Medulla oblongata (tissue), 1 donor: ENCODE measurements at regions not wholly inside any gene's neighbourhood (a gene's known extent, or its start where the extent isn't known, plus 50 kb on each side); places are given as distances from the start of the nearest gene placed in this dataset.

Experiments
- DNase-seq: peaks from one replicate; pipeline ENCODE4 v3.0.0-alpha.2; 2015; ENCODE audit errors: extremely low spot score

DNA sequence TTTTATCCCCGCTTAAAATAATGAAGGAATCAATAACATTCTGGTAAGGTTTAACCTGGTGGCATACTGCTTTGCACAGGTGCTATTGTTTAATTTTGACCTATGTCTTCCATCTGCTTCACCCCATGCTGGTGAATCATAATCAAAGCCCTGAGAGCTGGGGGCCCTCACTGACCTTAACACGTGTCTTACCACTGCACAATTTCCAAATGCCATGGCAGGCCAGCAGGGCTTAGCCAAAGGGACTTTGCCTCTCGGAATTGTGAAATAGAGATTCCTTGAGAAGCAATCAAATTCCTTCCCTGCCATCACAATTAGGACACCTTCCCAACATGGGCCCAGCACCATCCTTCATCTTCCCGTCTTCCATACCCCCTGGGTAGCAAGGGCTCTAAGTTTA, 242.6 kb upstream of the THBS1 start:
- no peak for DNase-seq

DNA sequence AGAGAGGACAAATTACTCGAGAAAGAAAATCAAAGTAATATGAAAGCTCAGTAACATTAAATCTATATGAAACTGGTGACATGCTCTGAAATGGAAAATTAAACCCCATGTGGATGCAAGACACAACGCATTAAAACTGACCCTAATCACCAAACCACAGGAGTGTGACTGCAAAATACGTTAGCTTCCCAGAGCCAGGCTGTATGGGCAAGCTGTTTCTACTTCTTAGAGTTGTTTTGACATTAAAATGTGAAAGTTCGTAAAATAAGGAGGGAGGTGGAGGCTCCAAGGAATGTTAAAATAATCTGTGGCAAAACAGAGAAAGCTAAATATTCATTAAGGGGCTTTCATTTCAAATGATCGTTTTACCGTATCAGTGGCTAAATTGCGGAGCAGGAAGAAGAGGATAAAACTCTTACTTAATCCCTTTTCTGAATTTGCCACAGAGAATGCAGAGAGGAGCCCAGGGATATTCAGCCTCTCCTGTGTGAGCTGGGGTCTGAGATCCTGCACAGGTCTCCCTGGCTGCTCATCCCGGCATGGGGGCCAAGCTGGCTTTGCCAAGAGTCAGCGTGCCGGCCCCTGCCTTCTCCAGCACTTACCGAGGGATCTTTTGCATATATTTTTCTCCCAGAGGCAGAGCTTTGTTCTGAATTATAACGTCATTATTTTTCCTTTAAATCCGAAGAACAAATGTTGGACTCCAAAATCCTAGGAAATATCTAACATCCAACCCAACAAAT, 239.8 kb upstream of the THBS1 start:
- no peak for DNase-seq

DNA sequence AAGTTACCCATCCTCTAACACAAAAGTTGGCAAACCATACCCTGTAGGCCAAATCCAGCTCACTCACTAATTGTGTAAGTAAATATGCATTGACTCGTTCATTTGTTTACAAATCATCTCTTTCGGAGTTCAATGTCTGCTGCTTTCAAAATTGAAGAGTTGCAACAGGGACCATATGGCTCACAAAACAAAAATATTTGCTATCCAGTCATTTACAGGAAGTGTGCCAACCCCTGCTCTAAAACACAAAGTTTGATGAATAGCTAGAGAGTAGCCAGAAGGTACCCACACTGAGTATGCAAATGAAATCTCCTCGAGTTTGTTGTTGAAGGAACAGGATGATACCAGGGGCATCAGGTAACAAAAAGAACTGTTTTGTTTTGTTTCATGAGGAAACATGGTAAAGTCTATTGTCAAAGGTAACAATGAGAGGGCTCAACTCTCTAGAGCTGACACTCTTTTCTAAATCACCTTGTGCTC, 236.2 kb upstream of the THBS1 start:
- no peak for DNase-seq

DNA sequence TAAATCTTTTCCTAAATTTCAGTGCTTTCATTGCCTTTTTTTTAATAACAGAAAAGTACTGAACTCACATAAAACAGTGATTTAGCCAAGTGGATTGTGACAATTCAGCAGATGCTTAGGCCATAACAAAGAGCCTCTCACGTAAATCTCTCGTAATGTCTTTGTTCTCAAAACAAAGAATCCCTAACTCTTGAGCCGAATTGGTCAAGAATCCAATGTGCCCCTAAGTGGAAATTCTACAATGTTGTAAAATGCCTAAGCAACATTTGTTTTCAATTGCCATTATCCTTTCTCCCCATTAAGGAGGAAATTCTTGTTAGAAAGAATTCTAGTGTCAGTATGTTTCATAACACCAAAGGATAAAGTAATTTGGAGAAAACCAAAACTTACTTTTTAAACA, 235.7 kb upstream of the THBS1 start:
- no peak for DNase-seq

DNA sequence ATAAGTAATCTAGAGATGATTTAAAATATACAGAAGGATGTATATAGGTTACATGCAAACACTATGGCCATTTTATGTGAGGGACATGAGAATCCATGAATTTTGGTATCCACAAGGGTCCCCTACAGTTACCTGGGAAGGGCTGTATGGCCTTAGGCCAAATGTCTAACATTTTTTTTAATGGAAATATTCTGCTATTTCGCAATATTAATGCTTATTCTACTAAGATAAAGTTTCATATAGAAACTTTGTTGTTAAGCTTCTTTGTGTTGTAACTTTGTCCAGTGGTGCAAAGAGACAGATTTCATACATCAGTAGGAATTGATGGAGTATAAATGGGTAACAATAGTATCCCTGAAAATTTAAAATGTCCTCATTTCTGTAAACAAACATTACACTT, 233.4 kb upstream of the THBS1 start:
- no peak for DNase-seq

DNA sequence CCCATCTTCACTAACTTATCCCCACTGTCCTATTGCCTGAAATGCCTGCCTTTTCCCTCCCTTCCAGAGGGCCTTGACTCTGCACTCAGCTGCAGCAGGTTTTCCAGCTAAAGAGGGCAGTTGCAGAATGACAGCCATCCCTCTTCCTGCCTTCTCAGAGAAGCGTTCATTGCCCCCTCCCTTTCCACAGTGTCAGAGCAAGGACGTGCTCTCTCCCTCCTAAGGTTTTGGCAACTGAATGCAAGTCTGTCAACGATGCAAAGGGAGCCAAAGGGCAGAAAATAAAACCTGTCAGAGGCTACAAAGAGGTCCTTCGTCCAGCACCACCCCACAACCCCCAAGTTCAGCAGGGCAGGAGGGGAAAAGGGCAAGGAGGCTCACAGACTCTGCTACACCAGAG, 230.1 kb upstream of the THBS1 start:
- DNase-seq = no peak

DNA sequence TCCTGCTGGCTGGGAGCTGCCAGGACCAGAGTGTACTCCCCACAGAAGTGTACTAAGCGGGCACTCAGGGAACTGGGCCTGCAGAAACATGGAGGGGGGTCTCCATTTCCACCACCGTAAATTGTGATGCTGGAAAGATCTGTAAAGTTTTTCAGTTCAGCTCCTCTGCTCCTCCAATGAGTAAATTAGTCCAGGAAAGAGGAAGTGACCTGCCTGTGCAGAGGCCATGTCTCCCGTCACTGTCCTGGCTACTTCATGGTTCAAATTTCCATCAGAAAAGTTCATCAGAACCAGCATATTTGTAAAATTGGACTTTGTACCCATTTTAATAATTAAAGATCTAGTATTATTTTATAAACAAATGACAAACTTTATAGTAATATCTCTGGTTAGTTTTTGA, 226.7 kb upstream of the THBS1 start:
- DNase-seq = no peak

DNA sequence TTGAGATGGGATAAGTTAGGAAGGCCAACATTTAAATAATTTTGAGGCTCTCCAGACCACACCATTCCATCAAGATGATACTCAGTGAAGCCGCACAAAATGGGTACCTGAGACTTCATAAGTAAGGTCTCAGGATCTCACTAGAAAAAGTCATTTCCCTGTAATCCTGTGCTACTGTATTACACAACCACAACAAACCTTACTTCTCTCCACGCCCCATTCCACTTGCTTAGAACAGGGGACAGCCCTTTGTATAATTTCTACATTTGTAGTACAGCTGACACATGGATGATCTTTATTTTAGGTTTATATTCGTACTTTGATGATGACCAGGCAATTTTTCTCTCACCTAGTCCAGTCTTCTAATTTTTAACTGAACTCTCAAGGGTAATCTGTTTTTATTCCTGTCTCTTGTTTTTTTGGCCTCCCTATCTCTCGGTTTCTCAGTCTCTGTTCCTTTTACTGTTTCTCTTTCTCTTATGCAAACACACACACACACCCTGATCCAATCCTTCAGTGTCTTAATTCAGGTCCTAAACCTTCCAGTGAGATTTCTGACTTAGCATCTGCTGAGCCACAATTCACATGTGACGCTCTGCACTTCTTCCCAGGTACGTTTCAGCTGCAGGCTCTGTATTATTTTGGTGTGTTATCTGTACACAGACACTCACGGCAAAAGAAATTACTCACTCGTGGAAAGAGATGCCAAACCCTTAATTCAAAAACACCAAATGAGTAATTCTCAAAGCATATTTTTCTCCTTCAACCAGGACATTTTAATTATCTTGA, 223.2 kb upstream of the THBS1 start:
- DNase-seq = no peak

DNA sequence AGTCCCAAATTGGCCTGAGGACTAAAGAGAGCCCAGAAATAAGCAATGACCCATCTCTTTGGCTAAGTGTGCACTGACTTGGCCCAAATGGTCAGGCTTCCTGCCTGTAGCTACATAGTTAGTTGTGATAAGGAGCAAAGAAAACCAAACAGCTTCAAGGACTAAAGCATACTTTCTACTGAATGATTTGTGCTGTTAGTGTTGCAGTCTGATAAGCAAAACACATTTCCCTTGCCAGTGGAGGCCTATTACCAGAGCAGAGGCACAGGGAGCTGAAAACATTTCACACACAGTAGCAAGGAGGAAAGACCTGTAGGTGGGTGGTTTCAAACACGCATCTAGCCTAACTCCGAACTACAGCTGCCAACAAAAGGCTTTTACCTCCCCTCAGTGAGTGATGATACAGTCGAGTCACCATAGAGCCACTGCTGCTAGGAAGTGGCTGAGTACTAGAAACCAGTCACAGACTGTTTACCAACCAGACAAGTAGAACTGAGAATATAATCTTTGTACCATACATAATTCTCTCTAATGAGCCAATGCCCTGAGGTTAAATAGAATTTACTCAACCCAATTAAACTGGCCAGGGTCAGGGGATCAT, 222.3 kb upstream of the THBS1 start:
- DNase-seq = no peak

DNA sequence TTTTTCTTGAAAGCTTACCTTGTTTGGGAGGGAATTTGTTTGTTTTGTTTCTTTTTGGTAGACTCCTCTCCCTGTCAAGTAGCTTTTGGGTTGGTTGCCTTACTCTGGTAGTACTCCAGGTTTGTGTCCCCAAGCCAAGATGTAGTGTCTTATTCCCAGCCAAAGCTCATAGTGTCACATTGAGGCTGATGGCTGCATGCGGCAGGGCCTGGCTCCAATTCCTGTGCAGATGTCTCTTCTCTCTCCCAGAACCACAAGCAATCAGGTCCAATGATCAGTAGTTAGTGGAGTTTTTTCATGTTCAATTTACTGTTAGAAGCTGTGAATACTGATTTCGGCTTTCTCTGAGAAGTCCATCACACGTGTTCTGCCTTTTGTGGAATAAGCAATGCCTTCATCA, 221.1 kb upstream of the THBS1 start:
- peak; percentile 20 for DNase-seq

DNA sequence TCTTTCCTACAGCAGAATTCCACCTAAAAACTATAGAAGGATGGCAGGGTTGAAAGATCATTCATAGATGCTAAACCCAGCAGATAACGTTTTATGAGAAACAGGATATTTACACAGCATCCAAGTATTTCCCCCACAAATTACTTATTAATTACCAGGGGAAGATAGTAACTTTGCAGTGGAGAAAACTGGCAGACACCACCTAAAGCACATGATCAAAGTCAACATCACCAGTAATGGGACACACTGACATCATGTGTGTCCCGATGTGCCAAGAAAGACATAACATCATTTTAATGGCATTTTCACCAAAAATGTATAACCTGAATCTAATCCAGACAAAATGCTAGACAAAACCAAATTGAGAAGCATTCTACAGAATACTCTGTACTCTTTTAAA, 220.4 kb upstream of the THBS1 start:
- DNase-seq = no peak

DNA sequence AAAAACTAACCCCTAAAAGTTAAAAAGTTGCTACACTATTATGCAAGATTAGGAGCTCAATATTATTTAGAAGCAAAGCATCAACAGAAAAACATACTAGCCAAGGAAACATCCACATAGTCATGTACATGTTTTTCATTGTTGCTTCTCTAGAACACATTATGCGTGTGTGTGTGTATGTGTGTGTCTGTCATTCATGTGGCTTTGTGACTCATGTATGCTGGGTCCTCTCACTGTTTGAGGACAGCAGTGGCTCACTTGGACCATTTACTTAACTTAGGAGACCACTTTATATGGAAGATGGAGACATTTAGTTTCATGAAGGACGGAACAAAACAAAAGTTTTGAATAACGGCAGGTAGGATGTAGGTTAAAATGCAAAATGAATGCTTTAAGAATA, 219.4 kb upstream of the THBS1 start:
- no peak for DNase-seq

DNA sequence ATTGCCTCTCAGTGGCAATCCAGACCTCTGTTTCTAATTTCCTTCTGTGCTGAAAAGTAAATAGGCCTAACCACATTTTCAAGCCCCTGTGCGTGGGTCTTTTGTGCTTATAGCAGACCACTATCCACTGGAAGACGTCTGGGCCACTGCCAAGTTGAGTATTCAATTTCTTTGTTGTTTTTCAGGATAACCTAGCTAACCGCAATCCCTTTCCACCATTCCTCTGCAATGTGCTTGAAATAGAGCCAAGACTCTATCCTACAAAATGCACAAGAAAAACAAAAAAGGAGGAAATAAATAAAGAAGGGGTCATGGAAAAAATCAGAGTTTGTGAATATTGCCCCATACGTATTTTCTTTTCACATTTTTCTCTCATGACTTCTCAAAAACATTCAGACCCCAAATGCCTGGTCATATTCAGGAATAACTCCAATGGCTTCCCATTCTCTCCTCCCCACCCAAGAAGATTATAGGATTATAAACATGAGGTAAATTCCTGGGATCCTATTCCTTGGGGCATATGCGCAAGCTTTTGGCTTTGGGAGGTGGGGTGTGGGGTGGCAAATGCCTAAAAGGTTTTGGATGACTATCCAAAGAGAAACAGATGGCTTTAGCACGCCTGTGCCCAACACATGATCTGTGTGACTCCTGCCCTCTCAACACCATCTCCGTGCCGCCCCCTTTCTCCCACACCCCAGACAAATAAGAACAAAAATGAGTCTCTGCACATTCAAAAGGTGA, 217.9 kb upstream of the THBS1 start:
- DNase-seq = no peak

DNA sequence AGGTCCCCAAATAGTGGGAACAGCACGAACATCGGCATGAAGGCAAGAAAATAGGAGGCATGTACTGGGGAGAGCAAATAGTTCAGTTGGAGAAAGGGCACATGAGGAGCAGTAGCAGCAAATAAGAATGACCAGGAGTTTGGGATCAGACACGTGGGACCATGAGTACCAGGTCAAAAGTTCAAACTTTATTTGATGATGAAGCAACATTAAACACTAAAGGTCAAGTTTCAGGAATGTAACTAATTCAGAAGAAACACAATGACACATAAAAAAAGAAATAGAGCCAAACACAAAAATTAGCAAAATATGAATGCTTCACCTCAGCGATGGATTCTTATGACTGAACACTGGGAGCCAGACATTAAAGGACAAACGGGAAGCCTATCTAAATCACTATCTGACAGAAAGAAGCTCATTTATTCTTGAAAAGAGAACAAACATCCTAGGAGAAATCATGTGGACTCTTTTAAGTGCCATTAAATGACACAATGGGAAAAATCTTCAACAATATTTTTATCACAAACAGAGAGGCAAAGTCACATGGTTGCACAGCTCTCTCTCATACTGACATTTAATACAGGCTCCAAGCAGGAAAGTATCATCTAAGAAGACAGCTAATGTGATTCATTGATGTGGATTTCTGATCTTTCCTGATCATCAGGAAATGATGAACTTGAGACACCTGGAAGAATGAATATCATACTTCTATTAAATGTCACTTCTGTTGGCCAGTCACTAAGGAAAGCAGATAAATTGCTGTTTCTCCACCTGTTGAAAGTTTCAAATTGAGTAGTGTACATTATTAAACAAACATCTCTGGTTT, 216.9 kb upstream of the THBS1 start:
- DNase-seq = no peak

DNA sequence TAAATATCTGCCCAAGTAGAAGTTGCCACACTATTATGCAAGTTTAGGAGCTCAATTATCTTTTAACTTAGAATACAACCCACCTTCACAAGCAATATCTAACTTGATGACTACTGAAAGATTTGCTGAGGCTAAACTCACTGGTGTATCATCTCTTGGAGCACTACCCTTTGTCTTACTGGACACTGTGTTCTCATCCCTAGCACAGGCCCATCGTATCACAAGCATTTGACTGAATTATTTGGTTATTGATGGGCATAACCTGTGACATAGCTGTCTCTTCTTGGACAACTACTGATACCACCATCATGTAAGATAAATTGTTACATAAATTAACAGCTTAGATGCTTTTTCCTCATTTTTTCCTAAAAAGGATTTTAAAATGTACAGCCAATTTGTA, 216.2 kb upstream of the THBS1 start:
- DNase-seq = no peak

DNA sequence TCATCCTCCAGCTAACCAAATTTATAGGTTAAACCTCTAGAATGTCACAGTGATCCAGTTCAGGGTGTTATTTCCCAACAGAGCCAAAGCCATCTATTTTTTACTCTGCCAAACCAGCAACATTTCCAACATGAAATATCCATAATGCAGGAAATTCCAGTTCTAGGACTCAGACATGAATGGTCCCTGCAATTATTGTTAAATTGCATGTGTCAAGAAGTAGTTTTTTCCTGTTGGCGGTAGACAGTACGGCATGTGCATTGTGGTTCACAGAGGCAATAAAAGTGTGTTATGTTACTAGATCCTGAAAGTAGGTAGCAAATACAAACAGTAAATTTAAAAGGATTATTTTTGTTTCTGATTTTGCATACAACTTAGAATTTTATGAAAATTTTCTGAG, 215.7 kb upstream of the THBS1 start:
- no peak for DNase-seq

DNA sequence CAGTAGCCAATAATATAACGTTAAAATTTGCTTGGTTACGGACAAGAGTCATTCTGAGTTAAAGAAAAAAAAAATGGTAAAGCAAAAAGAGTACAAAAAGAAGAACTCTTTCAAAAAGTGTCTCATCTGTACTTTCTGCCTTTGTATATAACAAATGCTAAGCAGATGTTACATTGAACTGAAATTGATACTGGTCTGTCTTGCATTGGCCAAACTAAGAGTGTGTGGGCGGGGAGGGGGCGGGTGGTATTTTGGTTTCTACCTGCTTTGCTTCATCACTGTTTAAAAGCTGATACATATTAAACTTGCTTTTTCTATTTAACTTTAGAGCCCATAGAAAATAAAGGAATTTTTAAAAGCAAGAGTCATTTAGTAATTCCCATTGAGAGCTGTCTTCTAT, 215.0 kb upstream of the THBS1 start:
- DNase-seq = no peak

DNA sequence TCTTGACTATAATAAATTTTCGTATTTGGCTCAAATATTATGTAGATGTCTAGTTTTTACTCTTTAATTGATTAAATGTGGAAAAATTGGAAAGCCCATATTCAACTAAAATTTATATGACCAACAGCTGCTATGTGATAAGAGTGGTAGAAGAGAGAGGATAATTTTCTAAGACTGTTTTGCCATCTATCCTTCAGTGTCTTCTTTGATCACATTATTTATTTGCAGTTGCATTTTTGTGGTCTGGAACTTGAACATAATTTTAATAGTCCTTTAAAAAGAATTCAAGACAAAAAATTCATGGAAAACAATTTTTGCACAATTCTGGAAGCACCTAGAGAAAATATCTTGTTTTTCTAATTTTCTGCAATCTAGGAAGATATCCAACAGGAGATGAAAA, 213.3 kb upstream of the THBS1 start:
- DNase-seq = no peak

DNA sequence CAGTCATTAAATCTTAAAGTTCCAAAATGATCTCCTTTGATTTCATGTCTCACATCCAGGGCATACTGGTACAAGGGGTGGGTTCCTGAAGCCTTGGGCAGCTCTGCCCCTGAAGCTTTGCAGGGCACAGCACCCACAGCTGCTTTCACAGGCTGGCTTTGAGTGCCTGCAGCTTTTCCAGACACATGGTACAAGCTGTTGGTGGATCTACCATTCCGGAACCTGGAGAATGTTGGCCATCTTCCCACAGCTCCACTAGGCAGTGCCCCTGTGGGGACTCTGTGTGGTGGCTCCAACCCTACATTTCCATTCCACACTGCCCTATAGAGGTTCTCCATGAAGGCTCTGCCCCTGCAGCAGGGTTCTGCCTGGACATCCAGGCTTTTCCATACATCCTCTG, 211.1 kb upstream of the THBS1 start:
- no peak for DNase-seq

DNA sequence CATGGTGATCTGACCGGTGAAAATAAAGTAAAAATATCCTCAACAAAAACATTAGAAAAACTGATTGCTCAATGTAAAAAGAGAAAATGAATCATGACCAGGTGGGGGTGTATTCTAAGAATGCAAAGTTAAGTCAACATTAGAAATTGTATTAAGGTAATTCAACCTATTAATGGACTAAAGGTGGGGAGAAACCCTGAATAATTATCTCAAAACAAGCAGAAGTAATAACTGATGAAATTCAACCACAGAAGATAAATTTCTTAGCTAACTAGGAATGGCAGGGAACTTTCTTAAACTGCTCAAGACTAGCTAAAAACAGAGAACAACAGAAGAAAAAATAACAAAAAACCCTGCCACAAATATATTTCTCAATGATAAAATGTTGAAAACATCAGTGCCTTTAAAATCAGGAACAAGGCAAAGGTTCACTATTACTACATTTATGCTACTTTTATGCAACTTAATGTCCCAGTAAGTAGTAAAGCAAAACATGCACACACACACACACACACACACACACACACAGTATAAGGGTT, 204.4 kb upstream of the THBS1 start:
- no peak for DNase-seq

DNA sequence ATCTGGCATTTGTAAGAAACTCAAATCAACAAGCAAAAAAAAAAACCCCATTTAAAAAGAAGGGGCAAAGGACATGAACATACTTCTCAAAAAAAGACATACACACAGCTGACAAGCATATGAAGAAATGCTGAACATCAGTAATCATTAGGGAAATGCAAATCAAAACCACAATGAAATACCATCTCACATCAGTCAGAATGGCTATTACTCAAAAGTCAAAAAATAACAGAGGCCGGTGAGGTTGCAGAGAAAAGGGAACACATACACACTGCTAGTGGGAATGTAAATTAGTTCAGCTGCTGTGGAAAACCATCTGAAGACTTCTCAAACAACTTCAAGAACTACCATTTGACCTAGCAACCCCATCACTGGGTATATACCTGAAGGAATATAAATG, 199.4 kb upstream of the THBS1 start:
- DNase-seq = no peak
